ENCODE measurements at regions not wholly inside any gene's neighbourhood (a gene's known extent, or its start where the extent isn't known, plus 50 kb on each side); places are given as distances from the start of the nearest gene placed in this dataset.

GRCh38 chr5:93887678-93888077 is 146.3 kb upstream of the POU5F2 start:
- ChIA-PET POLR2A (no interaction called here), CTCF (no interaction called here)
- H3K4me1 Mint-ChIP-seq (ENCODE audit: low read depth) = peaks cover 13% of the 10 kb centered on the region
- no peak overlapping the region for H3K27ac Mint-ChIP-seq
- no peak for ATAC-seq
- H3K4me3 Mint-ChIP-seq = no peak overlapping the region
- no peak for DNase-seq
- no peaks in the 10 kb centered on the region for H3K36me3 Mint-ChIP-seq (ENCODE audit: low read depth)
- H3K9me3 Mint-ChIP-seq (ENCODE audit: insufficient read depth) = no peaks in the 10 kb centered on the region
- no peaks in the 10 kb centered on the region for H3K27me3 Mint-ChIP-seq (ENCODE audit: low read depth)

- peak overlapping the region; percentile 47 for H3K4me3 Mint-ChIP-seq
- ATAC-seq (no peak), DNase-seq (no peak)
- ChIA-PET CTCF (interaction anchor here (0.8 to 1.3 kb wide), 3 partner anchors 8 to 27 kb away, joined by 4 to 6 read pairs (median 4); no protein-coding TSS in a partner anchor), POLR2A (no interaction called here)
- H3K4me1 Mint-ChIP-seq (ENCODE audit: low read depth) = peaks cover 13% of the 10 kb centered on the region
- H3K9me3 Mint-ChIP-seq (ENCODE audit: insufficient read depth) = no peaks in the 10 kb centered on the region
- peak overlapping the region; percentile 74 for H3K27ac Mint-ChIP-seq
- H3K36me3 Mint-ChIP-seq (ENCODE audit: low read depth) = no peaks in the 10 kb centered on the region
- no peaks in the 10 kb centered on the region for H3K27me3 Mint-ChIP-seq (ENCODE audit: low read depth)
These were observed 145.5 kb upstream of the POU5F2 start for GRCh38 chr5:93886917-93887361.

- Mint-ChIP-seq H3K36me3 (ENCODE audit: low read depth) (no peaks in the 10 kb centered on the region), H3K27me3 (ENCODE audit: low read depth) (no peaks in the 10 kb centered on the region), H3K9me3 (ENCODE audit: insufficient read depth) (no peaks in the 10 kb centered on the region), H3K4me3 (no peak overlapping the region), H3K4me1 (ENCODE audit: low read depth) (peaks cover 13% of the 10 kb centered on the region), H3K27ac (no peak overlapping the region)
- CTCF ChIA-PET = interaction anchor here (0.8 to 1.3 kb wide), 3 partner anchors 9 to 27 kb away, joined by 4 to 6 read pairs (median 4); no protein-coding TSS in a partner anchor
- no peak for ATAC-seq
- DNase-seq = no peak
- POLR2A ChIA-PET = no interaction called here
These were observed 144.9 kb upstream of the POU5F2 start for GRCh38 chr5:93886098-93886806.

DNA sequence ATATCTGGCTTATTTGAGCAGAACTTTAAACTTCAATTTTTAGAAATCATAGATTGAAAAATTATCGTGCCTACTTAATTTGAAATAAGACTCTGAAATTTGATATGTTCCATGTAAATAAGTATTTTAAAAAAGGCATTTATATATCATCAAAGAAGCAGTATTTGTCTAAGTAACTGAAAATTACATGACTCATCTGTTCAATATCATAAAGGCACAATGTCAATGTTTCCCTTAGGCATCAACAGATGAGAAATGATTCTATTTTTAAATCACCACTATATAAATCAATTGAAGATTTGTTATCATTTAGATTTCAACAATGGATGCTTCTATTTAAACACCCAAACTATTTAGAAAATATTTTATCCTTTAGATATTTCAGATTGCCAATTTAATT is 142.9 kb upstream of the POU5F2 start:
- H3K27ac Mint-ChIP-seq = no peak overlapping the region
- peaks cover 13% of the 10 kb centered on the region for H3K4me1 Mint-ChIP-seq (ENCODE audit: low read depth)
- no peaks in the 10 kb centered on the region for H3K27me3 Mint-ChIP-seq (ENCODE audit: low read depth)
- no peak overlapping the region for H3K4me3 Mint-ChIP-seq
- ChIA-PET CTCF (no interaction called here), POLR2A (no interaction called here)
- peaks cover 2% of the 10 kb centered on the region for H3K36me3 Mint-ChIP-seq (ENCODE audit: low read depth)
- DNase-seq (no peak), ATAC-seq (no peak)
- H3K9me3 Mint-ChIP-seq (ENCODE audit: insufficient read depth) = no peaks in the 10 kb centered on the region

GRCh38 chr5:93883459-93883858 is 142.1 kb upstream of the POU5F2 start:
- ATAC-seq (no peak), DNase-seq (no peak)
- Mint-ChIP-seq H3K4me1 (ENCODE audit: low read depth) (peaks cover 13% of the 10 kb centered on the region), H3K36me3 (ENCODE audit: low read depth) (peaks cover 6% of the 10 kb centered on the region), H3K27ac (no peak overlapping the region), H3K27me3 (ENCODE audit: low read depth) (no peaks in the 10 kb centered on the region), H3K9me3 (ENCODE audit: insufficient read depth) (no peaks in the 10 kb centered on the region), H3K4me3 (no peak overlapping the region)
- CTCF ChIA-PET = interaction anchor here (0.9 to 1.1 kb wide), 2 partner anchors 12 to 854 kb away, joined by 3 read pairs; no protein-coding TSS in a partner anchor
- POLR2A ChIA-PET = no interaction called here

DNA sequence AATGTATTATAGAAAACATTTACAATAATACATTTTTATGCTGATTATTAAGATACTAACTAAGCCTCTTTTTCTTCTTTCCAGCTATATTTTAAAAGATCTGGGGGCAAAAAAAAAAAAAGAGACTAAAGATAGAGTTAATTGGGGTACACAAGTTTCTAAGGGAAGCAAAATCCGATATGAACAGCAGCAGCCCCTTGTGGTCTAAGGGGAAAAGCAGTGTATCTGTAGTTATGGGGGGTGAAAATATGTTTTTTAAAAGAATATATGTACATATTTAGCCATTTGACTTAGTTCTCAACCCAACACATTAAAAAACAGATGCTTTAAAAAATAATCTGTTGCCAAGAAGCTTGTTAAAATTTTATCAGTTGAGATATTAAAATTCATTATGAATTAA is 134.3 kb upstream of the POU5F2 start:
- Mint-ChIP-seq H3K27ac (no peak overlapping the region), H3K36me3 (ENCODE audit: low read depth) (peaks cover 6% of the 10 kb centered on the region), H3K9me3 (ENCODE audit: insufficient read depth) (no peaks in the 10 kb centered on the region), H3K27me3 (ENCODE audit: low read depth) (no peaks in the 10 kb centered on the region), H3K4me3 (no peak overlapping the region), H3K4me1 (ENCODE audit: low read depth) (no peaks in the 10 kb centered on the region)
- ATAC-seq = no peak
- no peak for DNase-seq
- POLR2A ChIA-PET = no interaction called here
- CTCF ChIA-PET = no interaction called here

GRCh38 chr5:93874491-93874890 is 133.1 kb upstream of the POU5F2 start:
- ChIA-PET POLR2A (no interaction called here), CTCF (no interaction called here)
- Mint-ChIP-seq H3K27me3 (ENCODE audit: low read depth) (no peaks in the 10 kb centered on the region), H3K4me3 (no peak overlapping the region), H3K9me3 (ENCODE audit: insufficient read depth) (no peaks in the 10 kb centered on the region), H3K36me3 (ENCODE audit: low read depth) (peaks cover 6% of the 10 kb centered on the region), H3K27ac (no peak overlapping the region), H3K4me1 (ENCODE audit: low read depth) (no peaks in the 10 kb centered on the region)
- ATAC-seq (no peak), DNase-seq (no peak)

DNA sequence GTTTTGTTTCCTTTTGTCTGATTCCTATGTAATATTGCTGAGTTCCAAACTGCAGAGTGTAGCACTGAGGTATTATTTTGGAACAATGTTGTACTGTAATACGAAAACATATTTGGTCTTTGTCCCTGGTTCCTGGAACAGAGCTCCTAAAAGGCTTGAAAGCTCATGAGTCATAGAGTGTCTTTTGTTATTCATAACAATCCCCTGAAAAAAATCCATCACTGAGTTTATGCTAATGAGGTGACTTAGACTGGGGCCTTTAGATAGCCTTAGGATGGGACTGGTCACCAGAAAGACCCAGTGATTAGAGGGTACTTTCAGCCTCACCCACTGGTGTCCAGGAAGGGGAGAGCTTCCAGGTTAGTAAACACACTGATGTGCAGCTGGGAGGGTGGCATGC is 132.7 kb upstream of the POU5F2 start:
- Mint-ChIP-seq H3K27ac (no peak overlapping the region), H3K27me3 (ENCODE audit: low read depth) (no peaks in the 10 kb centered on the region), H3K4me1 (ENCODE audit: low read depth) (no peaks in the 10 kb centered on the region), H3K36me3 (ENCODE audit: low read depth) (peaks cover 2% of the 10 kb centered on the region), H3K4me3 (no peak overlapping the region), H3K9me3 (ENCODE audit: insufficient read depth) (no peaks in the 10 kb centered on the region)
- ChIA-PET CTCF (no interaction called here), POLR2A (no interaction called here)
- no peak for DNase-seq
- no peak for ATAC-seq

DNA sequence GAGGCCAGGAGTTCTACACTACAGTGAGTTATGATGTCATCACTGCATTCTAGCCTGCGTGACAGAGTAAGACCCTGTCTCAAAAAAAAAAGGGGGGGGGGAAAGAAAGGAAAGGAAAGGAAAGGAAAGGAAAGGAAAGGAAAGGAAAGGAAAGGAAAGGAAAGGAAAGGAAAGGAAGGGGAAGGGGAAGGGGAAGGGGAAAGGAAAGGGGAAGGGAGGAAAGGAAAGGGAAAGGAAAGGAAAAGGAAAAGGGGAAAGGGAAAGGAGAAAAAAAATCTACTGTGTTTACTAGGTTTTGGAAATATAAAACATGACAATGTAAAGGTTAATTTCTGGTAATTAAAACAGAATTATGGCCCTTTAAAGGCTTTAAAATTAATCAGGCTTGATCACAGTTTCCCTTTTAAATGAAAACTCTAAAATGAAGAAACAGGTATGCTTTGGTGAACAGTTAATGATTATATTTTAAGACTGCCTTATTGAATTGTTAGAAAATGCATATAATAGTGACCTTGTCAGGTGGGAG is 131.9 kb upstream of the POU5F2 start:
- ATAC-seq (no peak), DNase-seq (no peak)
- ChIA-PET POLR2A (no interaction called here), CTCF (no interaction called here)
- H3K27me3 Mint-ChIP-seq (ENCODE audit: low read depth) = no peaks in the 10 kb centered on the region
- H3K4me1 Mint-ChIP-seq (ENCODE audit: low read depth) = no peaks in the 10 kb centered on the region
- H3K27ac Mint-ChIP-seq = no peak overlapping the region
- no peaks in the 10 kb centered on the region for H3K9me3 Mint-ChIP-seq (ENCODE audit: insufficient read depth)
- H3K36me3 Mint-ChIP-seq (ENCODE audit: low read depth) = no peaks in the 10 kb centered on the region
- H3K4me3 Mint-ChIP-seq = no peak overlapping the region

DNA sequence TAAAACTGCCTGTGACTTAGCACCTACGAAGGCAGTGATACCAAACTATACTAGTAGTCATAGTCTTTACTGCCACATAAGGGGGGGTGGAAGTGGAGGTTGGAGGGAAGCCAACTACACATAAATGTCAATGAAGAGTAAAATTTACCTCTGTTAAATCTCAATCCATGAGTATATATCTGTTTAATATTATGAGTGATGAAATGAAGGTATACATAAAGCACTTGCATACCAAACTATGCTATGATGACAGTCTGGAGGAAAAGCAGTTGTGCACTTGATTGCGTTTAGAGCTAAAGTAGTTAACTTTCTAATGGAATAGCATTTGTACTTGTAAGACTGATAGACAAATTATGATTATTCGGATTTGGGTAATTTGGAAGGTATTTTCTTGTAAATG is 129.2 kb upstream of the POU5F2 start:
- CTCF ChIA-PET = no interaction called here
- no peaks in the 10 kb centered on the region for H3K9me3 Mint-ChIP-seq (ENCODE audit: insufficient read depth)
- H3K36me3 Mint-ChIP-seq (ENCODE audit: low read depth) = no peaks in the 10 kb centered on the region
- no peak for DNase-seq
- POLR2A ChIA-PET = no interaction called here
- ATAC-seq = no peak
- no peaks in the 10 kb centered on the region for H3K4me1 Mint-ChIP-seq (ENCODE audit: low read depth)
- H3K27ac Mint-ChIP-seq = no peak overlapping the region
- H3K27me3 Mint-ChIP-seq (ENCODE audit: low read depth) = no peaks in the 10 kb centered on the region
- H3K4me3 Mint-ChIP-seq = no peak overlapping the region

GRCh38 chr5:93868851-93869250 is 127.5 kb upstream of the POU5F2 start:
- ATAC-seq = no peak
- DNase-seq = no peak
- Mint-ChIP-seq H3K36me3 (ENCODE audit: low read depth) (no peaks in the 10 kb centered on the region), H3K4me1 (ENCODE audit: low read depth) (no peaks in the 10 kb centered on the region), H3K4me3 (no peak overlapping the region), H3K27ac (no peak overlapping the region), H3K27me3 (ENCODE audit: low read depth) (no peaks in the 10 kb centered on the region), H3K9me3 (ENCODE audit: insufficient read depth) (no peaks in the 10 kb centered on the region)
- ChIA-PET POLR2A (no interaction called here), CTCF (no interaction called here)

DNA sequence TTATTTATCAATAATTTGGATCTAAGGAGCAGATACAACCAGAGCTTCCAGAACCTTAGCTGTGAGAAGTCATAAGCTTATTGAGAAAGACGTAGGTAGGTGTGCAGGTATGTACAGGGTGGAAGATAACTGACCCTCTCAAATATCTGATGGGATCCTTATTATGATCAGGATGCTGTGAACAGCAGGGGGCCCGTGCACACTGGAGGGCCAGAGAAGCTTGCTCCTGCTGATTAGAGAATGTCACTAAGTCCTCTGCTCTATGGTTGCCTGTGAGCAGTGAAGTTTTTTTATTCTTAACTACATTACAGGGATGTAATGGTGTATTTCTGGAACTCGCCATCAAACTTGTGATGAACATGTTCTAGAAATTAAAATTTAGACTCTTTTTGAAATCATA is 108.9 kb upstream of the POU5F2 start:
- no peak for ATAC-seq
- Mint-ChIP-seq H3K27ac (no peak overlapping the region), H3K9me3 (ENCODE audit: insufficient read depth) (peaks cover under 1% of the 10 kb centered on the region), H3K27me3 (ENCODE audit: low read depth) (no peaks in the 10 kb centered on the region), H3K36me3 (ENCODE audit: low read depth) (peaks cover 8% of the 10 kb centered on the region), H3K4me3 (no peak overlapping the region), H3K4me1 (ENCODE audit: low read depth) (no peaks in the 10 kb centered on the region)
- ChIA-PET CTCF (no interaction called here), POLR2A (no interaction called here)
- no peak for DNase-seq

- Mint-ChIP-seq H3K4me3 (no peak overlapping the region), H3K27me3 (ENCODE audit: low read depth) (no peaks in the 10 kb centered on the region), H3K36me3 (ENCODE audit: low read depth) (peaks cover 21% of the 10 kb centered on the region), H3K4me1 (ENCODE audit: low read depth) (no peaks in the 10 kb centered on the region), H3K9me3 (ENCODE audit: insufficient read depth) (peaks cover 25% of the 10 kb centered on the region), H3K27ac (no peak overlapping the region)
- DNase-seq (no peak), ATAC-seq (no peak)
- ChIA-PET POLR2A (no interaction called here), CTCF (interaction anchor here (1.3 kb wide), 1 partner anchor 44 kb away, joined by 3 read pairs; no protein-coding TSS in a partner anchor)
These were observed 104.0 kb upstream of the POU5F2 start for GRCh38 chr5:93845376-93845775.
